Gastrocnemius medialis (tissue), 4 donors: ENCODE measurements at regions not wholly inside any gene's neighbourhood (a gene's known extent, or its start where the extent isn't known, plus 50 kb on each side); places are given as distances from the start of the nearest gene placed in this dataset.

Experiments used
- ATAC-seq, 2 donors: fragments of 150-250 bp; one replicate each; pipeline ENCODE4 v1.9.1; 2016
- DNase-seq, 2 donors: peaks; one replicate each; pipeline ENCODE4 v3.0.0-alpha.2; 2019
- H3K27ac ChIP-seq, 4 donors: fragments of 200-600 bp; sonication (generic); 1 replicate in 1 of 4; 2 replicates in 3 of 4; pipeline ENCODE4 v1.5.1; 2016 to 2018; ENCODE audit warnings: mild to moderate bottlenecking in 2 of 4, moderate library complexity in 1 of 4
- H3K27me3 ChIP-seq, 3 donors: fragments of 200-600 bp; sonication (generic) in 2 of 3; 1 replicate in 1 of 3; 2 replicates in 2 of 3; pipeline versions ENCODE4 v1.5.1 to v1.6.0; 2016 to 2019; ENCODE audit warnings: mild to moderate bottlenecking in 1 of 3, moderate library complexity in 1 of 3
- H3K36me3 ChIP-seq, 2 donors: fragments of 200-600 bp; sonication (generic) in 1 of 2; one replicate each; pipeline ENCODE4 v1.5.1; 2017 to 2018
- H3K4me1 ChIP-seq, 2 donors: fragments of 200-600 bp; sonication (generic) in 1 of 2; one replicate each; pipeline ENCODE4 v1.5.1; 2016 to 2017; ENCODE audit warnings: mild to moderate bottlenecking in 2 of 2
- H3K4me3 ChIP-seq, 4 donors: fragments of 200-600 bp; sonication (generic) in 3 of 4; 1 replicate in 1 of 4; 2 replicates in 3 of 4; pipeline ENCODE4 v1.5.1; 2016 to 2019; ENCODE audit warnings: mild to moderate bottlenecking in 2 of 4
- H3K9me3 ChIP-seq, 3 donors: fragments of 200-600 bp; sonication (generic) in 2 of 3; 1 replicate in 1 of 3; 2 replicates in 2 of 3; pipeline ENCODE4 v1.5.1; 2016 to 2019
- POLR2A ChIP-seq, 2 donors: fragments of 450-650 bp; IDR thresholded peaks; one replicate each; pipeline ENCODE4 v1.6.1; 2017; ENCODE audit warnings: antibody characterized with exemption in 2 of 2, mild to moderate bottlenecking in 2 of 2, moderate library complexity in 2 of 2
- in situ Hi-C, 4 donors: fragments of 200-750 bp; cut with MboI; loops; one replicate each; pipeline versions ENCODE4 v1.15.0 to v1.8.0; 2017; ENCODE audit warnings: low sequenced_read_pairs in 4 of 4
- intact Hi-C: fragments of 100-400 bp; cut with DNase I; formaldehyde crosslinking; loops from one replicate; pipeline ENCODE4 v1.15.1; 2023; ENCODE audit warnings: low total_unique reads
- TF ChIP-seq, protein P1 (sequence below), 5 experiments: fragments of 450-650 bp in 3 of 5; fragments of 200-600 bp in 2 of 5; sonication (generic) in 2 of 5; IDR thresholded peaks in 4 of 5; conservative IDR thresholded peaks in 1 of 5; 1 replicate in 4 of 5; 2 replicates in 1 of 5; pipeline ENCODE4 v1.5.1; 2016 to 2019; ENCODE audit warnings: antibody characterized with exemption in 5 of 5, mild to moderate bottlenecking in 3 of 5, moderate library complexity in 3 of 5

DNA sequence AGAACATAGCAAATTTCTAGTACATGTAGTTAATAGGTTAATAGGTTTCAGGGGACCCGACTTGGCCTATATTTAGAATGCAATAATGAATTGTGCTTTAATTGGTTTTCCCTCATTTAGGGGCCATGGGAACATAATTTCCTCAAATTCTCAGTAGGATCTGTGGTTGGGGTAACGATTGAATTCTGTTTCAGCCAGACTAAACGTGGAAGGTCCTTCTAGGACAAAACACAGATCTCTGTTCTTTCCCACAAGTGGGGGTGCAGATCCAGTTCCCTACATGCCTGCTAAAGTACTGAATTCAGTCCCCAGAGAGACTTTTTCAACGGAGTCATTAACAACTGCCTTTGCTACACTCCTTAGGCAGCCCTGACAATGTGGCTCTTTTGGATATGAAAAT lies 50.7 kb upstream of the AGBL1 start:
- ATAC-seq: no peak
- DNase-seq: no peak
- Histone ChIP-seq H3K27ac (no peak overlapping the region), H3K4me3 (no peak overlapping the region), H3K9me3 (no peaks in the 10 kb centered on the region), H3K36me3 (no peaks in the 10 kb centered on the region), H3K4me1 (no peaks in the 10 kb centered on the region), H3K27me3 (no peaks in the 10 kb centered on the region)
- no peak for TF ChIP-seq POLR2A (IDR thresholded peaks at IDR 0.05)
- TF ChIP-seq, protein P1, sequence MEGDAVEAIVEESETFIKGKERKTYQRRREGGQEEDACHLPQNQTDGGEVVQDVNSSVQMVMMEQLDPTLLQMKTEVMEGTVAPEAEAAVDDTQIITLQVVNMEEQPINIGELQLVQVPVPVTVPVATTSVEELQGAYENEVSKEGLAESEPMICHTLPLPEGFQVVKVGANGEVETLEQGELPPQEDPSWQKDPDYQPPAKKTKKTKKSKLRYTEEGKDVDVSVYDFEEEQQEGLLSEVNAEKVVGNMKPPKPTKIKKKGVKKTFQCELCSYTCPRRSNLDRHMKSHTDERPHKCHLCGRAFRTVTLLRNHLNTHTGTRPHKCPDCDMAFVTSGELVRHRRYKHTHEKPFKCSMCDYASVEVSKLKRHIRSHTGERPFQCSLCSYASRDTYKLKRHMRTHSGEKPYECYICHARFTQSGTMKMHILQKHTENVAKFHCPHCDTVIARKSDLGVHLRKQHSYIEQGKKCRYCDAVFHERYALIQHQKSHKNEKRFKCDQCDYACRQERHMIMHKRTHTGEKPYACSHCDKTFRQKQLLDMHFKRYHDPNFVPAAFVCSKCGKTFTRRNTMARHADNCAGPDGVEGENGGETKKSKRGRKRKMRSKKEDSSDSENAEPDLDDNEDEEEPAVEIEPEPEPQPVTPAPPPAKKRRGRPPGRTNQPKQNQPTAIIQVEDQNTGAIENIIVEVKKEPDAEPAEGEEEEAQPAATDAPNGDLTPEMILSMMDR (IDR thresholded peaks at IDR 0.05 in 4 of 5, conservative IDR thresholded peaks at IDR 0.05 in 1 of 5): no peak
- in situ Hi-C loops (no loop called here), intact Hi-C loops (no loop called here)
